HG03520 (cell line): ENCODE measurements at regions not wholly inside any gene's neighbourhood (a gene's known extent, or its start where the extent isn't known, plus 50 kb on each side); places are given as distances from the start of the nearest gene placed in this dataset.

ENCODE experiments used
- ATAC-seq: cut with Tn5 transposase; IDR thresholded peaks from one replicate; pipeline ENCODE4 v1.9.1; 2021; ENCODE audit warnings: mild to moderate bottlenecking, moderate library complexity; ENCODE audit not compliant: unreplicated experiment

DNA sequence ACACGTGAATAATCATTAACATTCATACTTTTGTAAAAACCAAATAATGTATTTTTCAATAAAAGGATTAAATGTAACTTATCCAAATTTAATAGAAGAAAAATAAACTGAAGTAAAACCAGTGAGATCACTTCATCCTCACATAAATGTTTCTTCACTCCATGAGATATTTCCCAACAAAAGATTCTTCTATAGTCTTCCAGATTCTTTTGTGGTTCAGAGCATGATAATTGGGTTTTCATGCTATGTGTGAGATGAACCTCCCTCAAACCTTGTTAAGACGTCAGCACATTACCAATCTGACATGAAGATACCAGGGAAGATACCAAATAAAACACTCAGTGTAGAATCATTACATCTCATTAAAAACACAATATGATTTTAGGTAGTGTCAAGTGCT is 62.9 kb upstream of the OXGR1 start:
- ATAC-seq = no peak

- no peak for ATAC-seq
Observed at GRCh38 chr13:97058391-97058790, 64.1 kb upstream of the OXGR1 start.

- no peak for ATAC-seq
Observed at GRCh38 chr13:97058926-97059325, 64.7 kb upstream of the OXGR1 start.

- ATAC-seq = no peak
Observed at GRCh38 chr13:97067017-97067895, 73.0 kb upstream of the OXGR1 start.

GRCh38 chr13:97068151-97068550 is 73.9 kb upstream of the OXGR1 start:
- ATAC-seq = no peak

DNA sequence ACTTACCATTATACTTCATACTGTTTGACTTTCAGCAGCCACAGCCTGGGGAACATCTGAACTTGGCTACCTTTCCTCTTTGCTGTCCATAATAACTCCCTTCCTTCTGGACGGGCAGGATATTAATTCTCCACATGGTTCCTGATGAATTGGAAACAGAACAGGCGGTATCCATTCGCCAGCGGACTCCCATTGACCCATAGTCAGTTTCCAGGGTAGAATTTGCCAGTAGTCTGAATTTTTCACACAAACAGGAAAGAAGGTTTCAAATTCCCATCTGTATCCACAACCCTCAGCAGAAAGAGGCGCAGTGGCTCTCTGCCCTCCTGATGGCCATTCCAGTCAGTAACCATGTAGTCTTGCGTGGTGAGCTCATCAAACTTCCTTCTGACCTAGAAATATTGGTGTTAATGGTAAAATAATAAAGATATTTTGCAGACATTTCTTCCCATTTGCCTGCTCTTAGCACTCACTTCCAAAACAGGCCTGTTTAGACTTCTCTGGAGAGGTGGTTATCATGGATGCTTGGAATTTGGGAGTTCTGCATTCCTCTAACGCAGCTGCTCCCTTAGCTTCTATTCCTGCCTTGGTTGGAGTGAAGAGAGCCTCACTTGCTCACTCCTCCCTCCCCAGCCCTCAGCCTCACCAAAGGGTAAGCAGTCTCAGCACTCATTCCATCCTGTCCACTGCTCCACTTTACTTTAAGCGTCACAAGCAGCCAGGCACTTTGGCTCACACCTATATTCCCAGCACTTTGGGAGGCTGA is 75.0 kb upstream of the OXGR1 start:
- no peak for ATAC-seq

- no peak for ATAC-seq
Observed at GRCh38 chr13:97072297-97072696, 78.0 kb upstream of the OXGR1 start.

DNA sequence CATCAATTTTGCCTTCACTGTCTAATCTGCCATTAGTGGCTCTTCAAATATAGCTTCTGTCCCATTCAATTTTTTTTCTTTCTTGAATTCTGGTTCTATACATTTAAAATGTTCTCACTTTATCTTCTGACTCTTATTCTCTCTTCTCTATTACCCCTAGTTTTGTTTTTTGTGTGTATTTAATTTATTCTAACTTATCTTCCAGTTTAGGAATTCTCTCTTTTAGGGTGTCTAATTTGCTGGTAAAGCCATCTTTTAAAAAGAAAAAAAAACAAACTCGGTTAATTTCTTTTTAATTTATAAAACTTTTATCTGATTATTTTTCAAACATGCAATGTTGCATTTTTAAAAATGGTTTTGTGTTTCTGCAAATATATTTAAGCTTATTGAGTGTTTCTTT is 80.3 kb upstream of the OXGR1 start:
- ATAC-seq = no peak

DNA sequence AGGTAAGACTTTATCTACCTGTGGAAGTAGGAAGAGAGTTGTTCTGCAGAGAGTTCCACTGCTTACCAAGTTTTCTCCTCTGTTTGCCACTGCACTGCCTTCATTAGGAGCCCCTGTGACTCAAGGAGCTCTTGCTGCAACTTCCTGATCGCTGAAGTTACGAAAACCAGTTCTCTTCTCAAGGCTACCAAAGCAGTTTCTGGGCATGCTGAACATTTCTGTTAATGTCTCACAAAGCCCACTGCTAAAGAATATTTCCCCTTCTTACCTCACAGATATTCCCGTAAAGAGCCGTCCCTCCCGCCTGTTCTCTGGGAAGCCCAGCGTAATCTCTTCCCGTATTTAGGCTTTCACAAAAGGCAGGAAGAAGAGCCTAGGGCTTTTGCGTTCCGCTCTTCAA is 82.6 kb upstream of the OXGR1 start:
- ATAC-seq = no peak

DNA sequence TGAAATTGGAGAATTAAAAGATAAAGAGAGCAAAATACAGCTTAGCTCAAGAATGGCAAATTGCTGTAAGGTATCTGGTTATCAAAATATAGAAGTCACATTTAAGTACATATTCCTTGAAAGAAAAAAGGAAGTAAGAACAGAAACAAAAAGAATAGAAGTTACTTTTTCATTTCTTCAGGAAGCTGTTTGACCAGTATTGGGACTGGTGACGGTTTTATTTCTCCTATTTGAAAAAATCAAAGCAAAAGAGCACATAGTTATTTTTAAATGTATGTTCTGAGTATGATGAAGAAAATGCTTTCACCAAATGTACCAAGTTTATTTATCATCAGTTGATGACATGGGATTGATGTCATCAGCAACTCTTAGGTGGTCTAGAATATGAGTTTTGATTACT is 83.1 kb upstream of the OXGR1 start:
- ATAC-seq = no peak

DNA sequence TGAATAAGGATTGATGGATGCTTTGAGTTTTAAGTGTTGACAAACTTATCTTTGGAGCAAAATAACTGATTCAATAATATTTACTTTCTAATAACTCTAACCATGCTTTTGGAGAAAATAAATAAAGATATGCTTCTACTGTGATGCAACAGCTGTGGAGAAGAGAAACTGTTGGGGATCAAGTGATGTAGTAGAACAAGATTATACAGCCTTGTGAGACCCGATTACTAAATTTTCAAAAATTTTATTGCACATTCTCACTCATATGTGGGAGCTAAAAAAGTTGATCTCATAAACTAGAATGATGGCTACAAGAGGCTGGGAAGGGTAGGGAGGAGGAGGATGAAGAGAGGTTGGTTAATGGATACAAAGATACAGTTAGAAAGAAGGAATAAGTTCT is 85.5 kb upstream of the OXGR1 start:
- no peak for ATAC-seq

DNA sequence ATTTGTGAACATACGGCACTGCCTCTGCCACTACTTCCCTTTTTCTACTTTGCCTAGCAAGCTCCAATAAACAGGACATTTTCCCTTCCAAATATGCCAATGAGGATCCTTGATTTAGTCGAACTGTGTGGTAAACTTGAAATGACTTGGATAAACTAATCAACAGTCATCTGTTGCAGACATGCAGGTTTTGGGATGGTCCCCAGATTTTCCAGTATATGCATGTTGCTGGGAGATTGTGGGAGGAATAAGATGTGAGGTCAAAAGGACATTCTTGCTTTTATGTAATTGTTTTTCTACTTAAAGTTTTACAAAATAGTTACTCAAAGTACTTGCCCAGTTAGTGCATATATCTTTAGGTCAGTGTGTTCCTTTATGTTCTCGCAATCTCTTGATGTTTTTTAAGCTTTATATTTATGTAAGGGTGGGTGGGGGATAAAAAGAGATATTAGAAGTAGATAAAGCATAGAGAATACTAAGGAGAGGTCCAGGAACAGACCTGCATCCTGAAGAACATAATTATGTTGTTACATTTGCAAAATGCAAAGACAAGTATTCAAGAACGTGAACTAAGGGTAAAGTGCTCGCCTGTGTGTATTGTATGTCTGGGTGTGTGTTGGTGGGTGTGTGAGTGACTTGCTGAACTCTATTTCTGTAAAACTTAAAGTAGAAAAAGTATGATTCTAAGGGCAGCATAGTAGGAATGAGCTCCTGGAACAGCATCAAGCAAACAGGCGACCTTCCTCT is 88.4 kb upstream of the OXGR1 start:
- no peak for ATAC-seq

DNA sequence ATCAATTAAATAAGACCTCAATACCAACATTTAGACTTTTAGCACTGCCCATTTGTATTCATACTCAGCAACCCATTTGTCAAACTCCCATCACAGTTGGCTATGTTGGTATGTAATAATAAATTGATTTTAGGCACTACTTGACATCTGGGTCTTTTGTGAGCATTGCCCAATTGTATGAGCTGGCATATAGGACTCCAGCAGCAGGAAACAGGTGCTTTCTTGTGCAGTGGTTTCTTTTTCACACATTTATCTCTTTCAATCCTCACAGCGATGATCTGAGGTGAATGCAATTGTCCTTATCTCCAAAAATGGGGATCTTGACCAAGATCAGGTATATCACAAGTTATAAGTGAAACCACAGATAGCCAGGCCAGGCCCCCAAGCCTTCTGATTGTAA is 96.9 kb upstream of the OXGR1 start:
- ATAC-seq = no peak

- no peak for ATAC-seq
Observed at GRCh38 chr13:97100821-97101220, 106.5 kb upstream of the OXGR1 start.

DNA sequence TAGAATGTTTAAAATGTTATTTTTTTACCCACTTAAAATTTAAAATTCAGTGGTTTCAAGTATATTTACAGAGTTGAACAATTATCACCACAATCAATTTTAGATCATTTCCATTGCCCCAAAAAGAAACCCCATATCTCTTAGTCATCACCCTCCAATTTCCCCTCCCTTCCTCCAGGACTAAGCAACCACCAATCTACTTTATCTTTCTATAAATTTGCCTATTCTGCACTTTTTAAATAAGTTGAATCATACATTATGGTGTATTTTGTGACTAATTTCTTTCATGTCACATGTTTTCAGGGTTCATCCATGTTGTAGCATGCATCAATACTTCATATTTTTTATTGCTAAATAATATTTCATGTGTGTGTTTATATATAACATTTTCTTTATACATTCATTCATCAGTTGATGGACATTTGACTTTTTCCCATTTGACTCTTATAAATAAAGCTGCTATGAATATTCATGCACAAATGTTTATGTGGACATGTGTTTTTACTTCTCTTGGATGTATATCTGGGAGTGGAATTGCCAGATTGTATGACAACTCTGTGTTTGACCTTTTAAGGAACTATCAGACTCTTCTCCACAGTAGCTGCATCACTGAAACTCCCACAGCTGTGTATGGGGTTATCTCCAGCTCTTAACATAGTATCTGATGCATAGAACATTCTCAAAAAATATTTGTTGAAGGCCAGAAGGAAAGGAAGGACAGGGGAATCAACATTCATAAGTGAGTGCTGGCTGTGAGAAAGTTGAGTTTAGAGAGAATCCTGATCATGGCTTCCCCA is 107.8 kb upstream of the OXGR1 start:
- no peak for ATAC-seq

- no peak for ATAC-seq
Observed at GRCh38 chr13:97106323-97106722, 112.0 kb upstream of the OXGR1 start.

- no peak for ATAC-seq
Observed at GRCh38 chr13:97107815-97108529, 113.7 kb upstream of the OXGR1 start.

DNA sequence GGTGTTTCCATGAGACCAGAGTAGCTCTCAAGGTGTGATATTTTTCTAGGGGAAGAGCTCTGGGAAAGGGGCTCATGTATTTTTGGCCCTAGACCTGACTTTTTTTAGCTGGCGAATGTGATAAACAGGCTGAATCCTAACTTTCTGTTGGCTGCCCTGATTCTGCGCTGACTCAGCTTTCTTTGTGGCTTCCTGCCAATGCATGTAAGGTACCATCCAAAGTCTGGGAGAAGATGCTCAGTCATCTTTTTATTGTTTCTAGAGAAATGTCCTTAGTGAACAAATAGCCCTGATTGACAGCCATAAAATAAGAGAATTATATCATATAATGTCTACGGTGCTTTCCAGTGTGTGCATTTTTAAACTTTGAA is 113.6 kb upstream of the MBNL2 start:
- no peak for ATAC-seq

GRCh38 chr13:97109256-97109655 is 112.9 kb upstream of the MBNL2 start:
- no peak for ATAC-seq

GRCh38 chr13:97109841-97110492 is 112.2 kb upstream of the MBNL2 start:
- ATAC-seq = peak; percentile 90
